Fibroblast of lung (primary cell): ENCODE measurements at regions not wholly inside any gene's neighbourhood (a gene's known extent, or its start where the extent isn't known, plus 50 kb on each side); places are given as distances from the start of the nearest gene placed in this dataset.

Experiments used
- DNase-seq, 2 donors: peaks; one replicate each; pipeline versions ENCODE4 v3.0.0 to v3.0.0-alpha.2; 2010; ENCODE audit warnings: low read depth in 2 of 2
- H2AFZ ChIP-seq: 2 replicates; pipeline ENCODE4 v1.5.1; 2012; ENCODE audit warnings: low read length, control low read depth, inconsistent platforms
- H3K27ac ChIP-seq: 2 replicates; pipeline ENCODE4 v1.5.1; 2011; ENCODE audit warnings: low read length, control low read depth; ENCODE audit not compliant: insufficient read depth
- H3K27me3 ChIP-seq: 2 replicates; pipeline ENCODE4 v1.5.1; 2011; ENCODE audit warnings: mild to moderate bottlenecking, low read length; ENCODE audit not compliant: control insufficient read depth, insufficient read depth
- H3K36me3 ChIP-seq: 2 replicates; pipeline ENCODE4 v1.5.1; 2011; ENCODE audit warnings: low read length; ENCODE audit not compliant: control insufficient read depth, insufficient read depth
- H3K4me1 ChIP-seq: 2 replicates; pipeline ENCODE4 v1.5.1; 2011; ENCODE audit warnings: low read length; ENCODE audit not compliant: control insufficient read depth, insufficient read depth; ENCODE audit errors: extremely low read depth
- H3K4me2 ChIP-seq: 2 replicates; pipeline ENCODE4 v1.5.1; 2011; ENCODE audit warnings: low read length, control low read depth; ENCODE audit not compliant: insufficient read depth; ENCODE audit errors: extremely low read depth
- H3K4me3 ChIP-seq, 4 experiments: fragments of 200-600 bp in 1 of 4; sonication (generic) in 1 of 4; replicated peaks in 1 of 4; 2 replicates each; pipeline ENCODE4 v1.5.1; 2011 to 2016; ENCODE audit warnings: low read length in 4 of 4, low read depth in 3 of 4, mild to moderate bottlenecking in 3 of 4, control low read depth in 2 of 4, inconsistent platforms in 1 of 4, mixed read lengths in 1 of 4; ENCODE audit not compliant: insufficient read depth in 1 of 4; ENCODE audit errors: control extremely low read depth in 1 of 4
- H3K79me2 ChIP-seq: 2 replicates; pipeline ENCODE4 v1.5.1; 2012; ENCODE audit warnings: mild to moderate bottlenecking, low read length, inconsistent platforms; ENCODE audit not compliant: control insufficient read depth, insufficient read depth
- H3K9ac ChIP-seq: 2 replicates; pipeline ENCODE4 v1.5.1; 2011; ENCODE audit warnings: mild to moderate bottlenecking, low read length, control low read depth; ENCODE audit not compliant: insufficient read depth
- H3K9me3 ChIP-seq: 2 replicates; pipeline ENCODE4 v1.5.1; 2012; ENCODE audit warnings: low read depth, low read length; ENCODE audit not compliant: control insufficient read depth, insufficient read depth
- H4K20me1 ChIP-seq: 2 replicates; pipeline ENCODE4 v1.5.1; 2011; ENCODE audit warnings: low read length; ENCODE audit not compliant: control insufficient read depth, insufficient read depth; ENCODE audit errors: extremely low read depth
- EZH2 ChIP-seq: IDR thresholded peaks from 2 replicates; pipeline ENCODE4 v1.5.1; 2012; ENCODE audit warnings: low read length, control low read depth, mild to moderate bottlenecking; ENCODE audit errors: missing control alignments
- TF ChIP-seq, protein P1 (sequence below), 2 donors: IDR thresholded peaks in 1 of 2; conservative IDR thresholded peaks in 1 of 2; 1 replicate in 1 of 2; 2 replicates in 1 of 2; pipeline ENCODE4 v1.5.1; 2011 to 2012; ENCODE audit warnings: low read length in 2 of 2, control low read depth in 1 of 2, inconsistent platforms in 1 of 2, low read depth in 1 of 2, mild to moderate bottlenecking in 1 of 2

DNA sequence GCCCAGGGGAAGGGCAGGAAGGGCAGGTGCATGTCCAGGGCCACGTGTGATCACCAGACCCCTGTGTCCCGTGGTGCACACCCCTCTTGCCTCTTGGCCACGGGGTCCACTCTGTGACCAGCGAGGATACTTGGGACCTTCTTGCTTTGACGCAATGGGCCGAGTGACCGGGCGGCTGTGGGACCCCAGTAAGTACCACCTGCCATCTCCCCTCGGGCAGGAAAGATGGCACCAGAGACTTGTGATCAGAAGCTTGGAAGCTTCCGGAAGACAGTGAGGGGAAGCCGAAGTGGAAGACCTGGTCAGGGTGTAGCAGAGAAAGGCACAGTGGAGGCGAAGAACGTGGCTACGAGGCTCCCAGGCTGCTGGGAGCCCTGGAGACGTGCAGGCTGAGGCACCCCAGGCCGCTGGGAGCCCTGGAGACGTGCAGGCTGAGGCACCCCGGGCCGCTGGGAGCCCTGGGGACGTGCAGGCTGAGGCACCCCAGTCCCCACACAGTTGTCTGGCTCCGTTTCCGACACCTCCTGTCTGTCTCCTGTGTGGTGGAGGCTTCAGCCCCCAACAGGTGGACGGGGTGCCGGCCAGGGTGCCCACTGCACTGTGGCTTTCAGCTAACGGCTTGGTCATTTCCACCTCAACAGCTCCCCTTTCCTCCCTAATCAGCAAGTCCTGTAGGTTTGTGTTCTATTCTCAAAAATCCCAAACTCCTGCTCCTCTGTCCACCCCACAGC lies 663.5 kb downstream of the BRD1 start:
- Histone ChIP-seq H3K36me3 (no peaks in the 10 kb centered on the region), H3K4me1 (no peaks in the 10 kb centered on the region), H2AFZ (no peak overlapping the region), H3K9ac (no peak overlapping the region), H3K27me3 (no peaks in the 10 kb centered on the region), H3K27ac (no peak overlapping the region), H3K4me3 (no peak overlapping the region), H3K9me3 (no peaks in the 10 kb centered on the region), H3K4me2 (no peak overlapping the region), H3K79me2 (no peaks in the 10 kb centered on the region), H4K20me1 (no peaks in the 10 kb centered on the region)
- no peak for TF ChIP-seq EZH2
- TF ChIP-seq, protein P1, sequence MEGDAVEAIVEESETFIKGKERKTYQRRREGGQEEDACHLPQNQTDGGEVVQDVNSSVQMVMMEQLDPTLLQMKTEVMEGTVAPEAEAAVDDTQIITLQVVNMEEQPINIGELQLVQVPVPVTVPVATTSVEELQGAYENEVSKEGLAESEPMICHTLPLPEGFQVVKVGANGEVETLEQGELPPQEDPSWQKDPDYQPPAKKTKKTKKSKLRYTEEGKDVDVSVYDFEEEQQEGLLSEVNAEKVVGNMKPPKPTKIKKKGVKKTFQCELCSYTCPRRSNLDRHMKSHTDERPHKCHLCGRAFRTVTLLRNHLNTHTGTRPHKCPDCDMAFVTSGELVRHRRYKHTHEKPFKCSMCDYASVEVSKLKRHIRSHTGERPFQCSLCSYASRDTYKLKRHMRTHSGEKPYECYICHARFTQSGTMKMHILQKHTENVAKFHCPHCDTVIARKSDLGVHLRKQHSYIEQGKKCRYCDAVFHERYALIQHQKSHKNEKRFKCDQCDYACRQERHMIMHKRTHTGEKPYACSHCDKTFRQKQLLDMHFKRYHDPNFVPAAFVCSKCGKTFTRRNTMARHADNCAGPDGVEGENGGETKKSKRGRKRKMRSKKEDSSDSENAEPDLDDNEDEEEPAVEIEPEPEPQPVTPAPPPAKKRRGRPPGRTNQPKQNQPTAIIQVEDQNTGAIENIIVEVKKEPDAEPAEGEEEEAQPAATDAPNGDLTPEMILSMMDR (conservative IDR thresholded peaks at IDR 0.05 in 1 of 2, IDR thresholded peaks at IDR 0.05 in 1 of 2; ENCODE audit: low read depth in 1 of 2, low read length in 2 of 2): no peak
- DNase-seq: no peak

GRCh38 chr22:49163258-49163959 lies 664.3 kb downstream of the BRD1 start:
- Histone ChIP-seq H3K4me1 (no peaks in the 10 kb centered on the region), H4K20me1 (no peaks in the 10 kb centered on the region), H3K4me2 (no peak overlapping the region), H3K9me3 (no peaks in the 10 kb centered on the region), H3K9ac (no peak overlapping the region), H3K27ac (no peak overlapping the region), H2AFZ (no peak overlapping the region), H3K36me3 (no peaks in the 10 kb centered on the region), H3K27me3 (no peaks in the 10 kb centered on the region), H3K79me2 (no peaks in the 10 kb centered on the region), H3K4me3 (no peak overlapping the region)
- TF ChIP-seq EZH2: no peak
- TF ChIP-seq, protein P1 (conservative IDR thresholded peaks at IDR 0.05 in 1 of 2, IDR thresholded peaks at IDR 0.05 in 1 of 2; ENCODE audit: low read depth in 1 of 2, low read length in 2 of 2): no peak
- DNase-seq: no peak

GRCh38 chr22:49162841-49163240 lies 664.8 kb downstream of the BRD1 start:
- no peaks in the 10 kb centered on the region for H3K36me3 ChIP-seq
- no peak for TF ChIP-seq EZH2
- TF ChIP-seq, protein P1 (conservative IDR thresholded peaks at IDR 0.05 in 1 of 2, IDR thresholded peaks at IDR 0.05 in 1 of 2; ENCODE audit: low read depth in 1 of 2, low read length in 2 of 2): no peak
- no peaks in the 10 kb centered on the region for H3K27me3 ChIP-seq
- no peak overlapping the region for H3K4me2 ChIP-seq
- H3K9ac ChIP-seq: no peak overlapping the region
- no peak overlapping the region for H3K27ac ChIP-seq
- DNase-seq: no peak
- H3K4me3 ChIP-seq: no peak overlapping the region
- H3K79me2 ChIP-seq: no peaks in the 10 kb centered on the region
- no peaks in the 10 kb centered on the region for H4K20me1 ChIP-seq
- no peaks in the 10 kb centered on the region for H3K4me1 ChIP-seq
- no peaks in the 10 kb centered on the region for H3K9me3 ChIP-seq
- no peak overlapping the region for H2AFZ ChIP-seq
